NCI-H526 treated with DMSO at 0.1 percent for 48 hours (cell line): ENCODE measurements at regions not wholly inside any gene's neighbourhood (a gene's known extent, or its start where the extent isn't known, plus 50 kb on each side); places are given as distances from the start of the nearest gene placed in this dataset.
"Not testable (repeated sequence)": the region's sequence is repeated elsewhere in the genome, so short reads cannot be mapped to it uniquely, and the experiment has no call there.

ENCODE experiments used
- DNase-seq: peaks from one replicate; lab custom pipeline; 2025; lab: John Stamatoyannopoulos, UW

GRCh38 chr3:5545719-5546118 is 358.2 kb downstream of the EDEM1 start:
- DNase-seq: no peak

GRCh38 chr3:5553203-5553602 is 365.7 kb downstream of the EDEM1 start:
- DNase-seq: no peak

GRCh38 chr3:5554245-5554747 is 366.8 kb downstream of the EDEM1 start:
- DNase-seq: no peak

- DNase-seq: no peak
Measured at GRCh38 chr3:5560199-5560598, 372.7 kb downstream of the EDEM1 start.

- no peak for DNase-seq
Measured at GRCh38 chr3:5563537-5564277, 376.2 kb downstream of the EDEM1 start.

GRCh38 chr3:5564278-5564666 is 376.8 kb downstream of the EDEM1 start:
- no peak for DNase-seq

- DNase-seq: no peak
Measured at GRCh38 chr3:5565026-5565425, 377.5 kb downstream of the EDEM1 start.

- no peak for DNase-seq
Measured at GRCh38 chr3:5567113-5567512, 379.6 kb downstream of the EDEM1 start.

GRCh38 chr3:5568451-5568850 is 380.9 kb downstream of the EDEM1 start:
- DNase-seq: no peak

DNA sequence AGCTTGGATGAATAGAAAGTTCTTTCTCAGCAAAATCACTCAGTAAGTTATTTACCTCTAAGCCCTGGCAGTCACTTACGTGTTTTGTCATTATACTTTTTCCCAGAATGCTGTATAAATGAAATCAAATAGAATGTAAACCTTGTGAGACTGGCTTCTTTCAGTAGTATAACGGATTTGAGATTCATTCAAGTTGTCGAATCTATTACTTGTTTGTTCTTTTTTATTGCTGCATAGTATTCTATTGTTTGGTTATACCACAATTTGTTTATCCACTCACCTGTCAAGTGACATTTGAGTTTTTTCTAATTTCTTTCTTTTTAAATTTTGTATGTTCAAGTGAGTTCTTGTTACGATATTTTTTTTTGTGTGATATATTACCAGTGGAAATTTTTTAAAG is 381.6 kb downstream of the EDEM1 start:
- no peak for DNase-seq

DNA sequence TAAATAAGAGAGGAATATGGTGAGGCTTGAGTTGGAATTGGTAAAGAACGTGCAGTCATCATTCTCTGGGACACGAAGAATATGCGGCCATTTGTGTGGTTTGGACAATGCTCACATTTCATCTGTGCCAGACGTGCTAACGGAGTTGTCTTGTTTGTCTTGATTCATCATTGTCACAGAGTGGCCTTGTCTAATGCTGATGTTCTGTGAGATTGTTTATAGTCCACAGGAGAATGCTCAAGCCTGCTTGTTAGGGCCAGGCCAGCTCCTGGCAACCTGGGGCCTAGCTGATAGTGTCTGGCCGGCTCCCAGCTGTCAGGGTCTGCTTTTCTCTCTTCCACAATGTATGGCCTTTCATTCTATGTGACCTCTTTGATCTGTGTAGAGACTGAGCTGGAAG is 384.7 kb downstream of the EDEM1 start:
- DNase-seq: no peak

GRCh38 chr3:5576277-5577011 is 388.9 kb downstream of the EDEM1 start:
- DNase-seq: no peak

DNA sequence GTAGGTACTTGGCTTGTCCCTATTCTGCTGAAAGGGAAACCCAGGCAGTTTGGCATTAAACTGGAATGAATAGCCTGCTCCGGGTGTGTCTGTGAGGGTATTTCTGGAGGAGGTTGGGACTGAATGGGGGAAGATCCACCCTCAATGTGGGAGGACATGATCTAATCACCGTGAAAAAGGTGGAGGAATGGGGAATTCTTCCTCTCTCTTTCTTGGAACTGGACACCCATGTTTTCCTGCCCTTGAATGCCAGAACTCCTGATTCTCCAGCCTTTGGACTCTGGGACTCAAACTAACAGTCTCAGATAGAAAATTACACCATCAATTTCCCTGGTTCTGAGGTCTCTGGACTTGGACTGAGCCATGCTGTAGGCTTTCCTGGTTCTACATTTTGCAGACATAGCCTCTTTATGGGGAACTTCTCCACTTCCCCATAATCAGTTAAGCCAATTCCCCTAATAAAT is 391.7 kb downstream of the EDEM1 start:
- DNase-seq: no peak

DNA sequence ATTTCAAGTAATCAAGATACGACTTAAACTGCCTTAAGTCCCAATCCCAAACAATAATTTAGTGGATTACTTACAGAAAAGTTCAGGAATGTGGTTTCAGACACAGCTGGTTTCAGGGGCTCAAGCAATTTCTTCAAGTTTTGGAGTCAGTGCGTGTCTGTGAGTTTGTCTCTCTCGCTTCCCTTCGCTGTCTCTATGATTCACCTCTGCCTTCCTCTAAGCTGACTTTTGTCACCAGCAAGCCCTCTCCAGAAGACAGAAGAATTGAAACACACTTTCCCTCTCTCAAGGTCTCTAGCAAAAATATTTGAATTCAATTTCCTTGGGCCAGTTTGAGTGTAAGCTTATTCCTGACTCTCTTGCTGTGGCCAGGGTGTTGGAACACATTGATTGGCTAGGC is 392.4 kb downstream of the EDEM1 start:
- no peak for DNase-seq

- DNase-seq: no peak
Measured at GRCh38 chr3:5580826-5581225, 393.3 kb downstream of the EDEM1 start.

GRCh38 chr3:5581743-5582142 is 394.2 kb downstream of the EDEM1 start:
- DNase-seq: no peak

GRCh38 chr3:5583920-5584319 is 396.4 kb downstream of the EDEM1 start:
- no peak for DNase-seq

- DNase-seq: no peak
Measured at GRCh38 chr3:5585085-5585484, 397.6 kb downstream of the EDEM1 start.

DNA sequence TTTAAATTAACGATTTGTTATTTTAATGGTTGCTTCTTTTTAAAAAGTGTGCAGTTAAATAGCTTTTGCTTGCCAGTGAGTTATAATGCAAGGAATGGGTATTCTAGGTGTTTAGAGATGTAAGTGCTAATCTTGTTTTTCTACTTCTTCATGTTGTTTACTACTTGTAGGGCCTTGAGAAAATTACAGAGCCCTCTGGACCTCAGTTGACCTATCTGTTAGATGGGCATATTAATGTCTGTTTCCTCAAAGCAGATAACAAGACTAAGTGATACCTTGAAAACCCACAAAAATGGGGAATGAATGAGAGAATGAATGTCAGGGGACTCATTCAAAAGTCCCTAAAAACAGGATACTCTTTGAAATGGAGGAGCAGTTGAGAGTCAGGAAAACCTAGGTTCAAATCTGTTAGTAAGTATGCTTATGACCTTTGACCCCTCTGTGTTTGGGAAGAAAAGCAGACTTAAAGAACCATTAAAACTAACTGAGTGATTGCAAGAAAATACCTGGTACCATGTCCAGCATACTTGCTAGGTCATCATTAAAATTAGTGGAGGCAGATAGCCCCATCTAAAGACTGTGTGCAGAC is 419.5 kb downstream of the EDEM1 start:
- DNase-seq: no peak

GRCh38 chr3:5607581-5607980 is 420.1 kb downstream of the EDEM1 start:
- DNase-seq: no peak

DNA sequence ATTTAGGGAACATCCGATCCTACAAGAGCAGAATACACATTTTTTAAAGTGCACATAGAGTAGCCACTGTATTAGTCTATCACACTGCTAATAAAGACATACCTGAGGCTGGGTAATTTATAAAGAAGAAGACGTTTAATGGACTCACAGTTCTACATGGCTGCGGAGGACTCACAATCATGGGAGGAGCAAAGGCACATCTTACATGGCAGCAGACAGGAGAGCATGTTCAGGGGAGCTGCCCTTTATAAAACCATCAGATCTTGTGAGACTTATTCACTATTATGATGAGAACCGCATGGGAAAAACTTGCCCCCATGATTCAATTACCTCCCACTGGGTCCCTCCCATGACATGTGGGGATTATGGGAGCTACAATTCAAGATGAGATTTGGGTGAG is 421.5 kb downstream of the EDEM1 start:
- not testable (repeated sequence) for DNase-seq

GRCh38 chr3:5613599-5613998 is 426.1 kb downstream of the EDEM1 start:
- no peak for DNase-seq

DNA sequence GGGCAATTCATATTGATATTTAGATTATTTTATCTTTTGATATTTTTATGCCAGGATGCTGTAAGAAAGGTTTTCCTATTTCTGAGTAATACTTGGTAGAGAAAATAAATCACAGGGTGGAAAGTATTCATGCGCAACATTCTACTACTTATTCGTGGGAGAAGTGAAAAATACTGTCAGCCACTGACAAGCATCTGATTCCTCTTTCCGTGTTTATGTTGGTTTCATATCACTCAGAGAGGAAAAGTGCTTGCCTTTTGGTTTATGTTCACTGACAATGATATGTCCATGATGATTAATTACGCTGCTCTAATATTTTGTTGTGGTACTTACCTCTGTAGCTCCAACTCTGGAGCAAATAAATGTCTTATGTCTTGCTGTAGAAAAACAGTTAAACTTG is 429.4 kb downstream of the EDEM1 start:
- no peak for DNase-seq
